MCF 10A (cell line): ENCODE measurements at regions not wholly inside any gene's neighbourhood (a gene's known extent, or its start where the extent isn't known, plus 50 kb on each side); places are given as distances from the start of the nearest gene placed in this dataset.

ENCODE experiments used
- BruUV-seq: library from RNA; stranded (reverse); fragments of 400-500 nt; replicated peaks from 2 replicates; lab custom pipeline; 2021; lab: Mats Ljungman, UMichigan
- CTCF ChIA-PET: fragments of 300-600 bp; sonication (Branson Sonifier 250); formaldehyde crosslinking; extraction: SDS; loops from one replicate; lab custom pipeline; 2021; ENCODE audit warnings: antibody characterized with exemption, inconsistent platforms; lab: Yijun Ruan, JAX
- POLR2A ChIA-PET: fragments of 300-600, 350-650 bp; sonication (Branson Sonifier 250); formaldehyde crosslinking; extraction: SDS; loops from one replicate; lab custom pipeline; 2020; ENCODE audit warnings: antibody characterized with exemption, inconsistent platforms; lab: Yijun Ruan, JAX
- DNase-seq: peaks from one replicate; pipeline ENCODE4 v3.0.0-alpha.2; 2018; ENCODE audit not compliant: unreplicated experiment
- H3K27ac Mint-ChIP-seq: one replicate; pipeline ENCODE4 v1.8.0; 2022; ENCODE audit warnings: mild to moderate bottlenecking, low read depth, mixed read lengths; ENCODE audit not compliant: unreplicated experiment
- H3K27me3 Mint-ChIP-seq: one replicate; pipeline ENCODE4 v1.8.0; 2022; ENCODE audit warnings: mixed read lengths; ENCODE audit not compliant: insufficient read depth, unreplicated experiment
- H3K36me3 Mint-ChIP-seq: one replicate; pipeline ENCODE4 v1.8.0; 2022; ENCODE audit warnings: mild to moderate bottlenecking, moderate library complexity, mixed read lengths; ENCODE audit not compliant: insufficient read depth, unreplicated experiment
- H3K4me1 Mint-ChIP-seq: one replicate; pipeline ENCODE4 v1.8.0; 2022; ENCODE audit warnings: mixed read lengths; ENCODE audit not compliant: insufficient read depth, unreplicated experiment
- H3K4me3 Mint-ChIP-seq: one replicate; pipeline ENCODE4 v1.8.0; 2022; ENCODE audit warnings: mild to moderate bottlenecking, moderate library complexity, mixed read lengths; ENCODE audit not compliant: unreplicated experiment
- H3K9me3 Mint-ChIP-seq: one replicate; pipeline ENCODE4 v1.8.0; 2022; ENCODE audit warnings: mixed read lengths; ENCODE audit not compliant: unreplicated experiment
- intact Hi-C: fragments of 100-400 bp; cut with micrococcal nuclease; formaldehyde crosslinking; loops from 2 replicates; pipeline ENCODE4 v1.14.1; 2022
- TF ChIP-seq, protein P1 (sequence below): fragments of 200-600 bp; IDR thresholded peaks from one replicate; pipeline ENCODE4 v1.8.0; 2022; ENCODE audit warnings: antibody characterized with exemption, mild to moderate bottlenecking; ENCODE audit not compliant: unreplicated experiment

DNA sequence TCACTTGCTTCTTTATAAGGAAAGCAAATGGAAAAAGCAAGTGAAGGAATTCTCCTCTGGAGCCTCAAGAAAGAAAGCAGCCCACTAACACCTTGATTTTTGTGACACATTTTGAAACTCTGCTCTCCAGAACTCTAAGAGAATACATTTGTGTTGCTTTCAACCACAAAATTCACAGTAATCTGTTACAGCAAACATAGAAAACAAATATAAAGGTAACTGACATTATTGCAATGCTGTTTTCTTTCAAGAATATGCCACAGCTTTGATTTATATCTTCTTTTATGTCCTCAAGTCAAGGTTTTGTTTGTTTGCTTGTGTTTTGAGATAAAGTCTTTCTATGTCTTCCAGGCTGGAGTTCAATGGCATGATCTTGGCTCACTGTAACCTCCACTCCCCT, 103.1 kb upstream of the FIGN start:
- no TSS peak for BruUV-seq
- intact Hi-C loops: no loop called here
- CTCF ChIA-PET: no interaction called here

DNA sequence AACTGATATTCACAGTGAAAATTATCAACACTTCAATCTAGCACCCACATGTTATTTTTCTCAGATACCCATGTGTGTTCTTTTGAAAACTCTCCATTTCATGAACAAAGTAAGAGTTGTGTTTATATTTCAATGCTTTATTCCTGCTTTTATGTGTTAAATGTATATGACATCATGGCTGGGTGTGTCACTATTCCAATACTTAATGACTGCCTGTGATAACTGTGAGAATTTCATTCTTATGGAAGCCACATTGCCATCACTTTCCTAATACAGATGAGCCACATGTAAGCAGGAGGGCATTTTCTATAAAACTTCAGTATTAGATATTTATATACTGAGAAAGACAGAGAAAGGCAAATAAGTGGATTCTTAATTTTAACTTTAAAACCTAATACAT, 100.4 kb upstream of the FIGN start:
- H3K4me1 Mint-ChIP-seq: no peaks in the 10 kb centered on the region
- intact Hi-C loops: no loop called here
- CTCF ChIA-PET: no interaction called here
- TF ChIP-seq, protein P1, sequence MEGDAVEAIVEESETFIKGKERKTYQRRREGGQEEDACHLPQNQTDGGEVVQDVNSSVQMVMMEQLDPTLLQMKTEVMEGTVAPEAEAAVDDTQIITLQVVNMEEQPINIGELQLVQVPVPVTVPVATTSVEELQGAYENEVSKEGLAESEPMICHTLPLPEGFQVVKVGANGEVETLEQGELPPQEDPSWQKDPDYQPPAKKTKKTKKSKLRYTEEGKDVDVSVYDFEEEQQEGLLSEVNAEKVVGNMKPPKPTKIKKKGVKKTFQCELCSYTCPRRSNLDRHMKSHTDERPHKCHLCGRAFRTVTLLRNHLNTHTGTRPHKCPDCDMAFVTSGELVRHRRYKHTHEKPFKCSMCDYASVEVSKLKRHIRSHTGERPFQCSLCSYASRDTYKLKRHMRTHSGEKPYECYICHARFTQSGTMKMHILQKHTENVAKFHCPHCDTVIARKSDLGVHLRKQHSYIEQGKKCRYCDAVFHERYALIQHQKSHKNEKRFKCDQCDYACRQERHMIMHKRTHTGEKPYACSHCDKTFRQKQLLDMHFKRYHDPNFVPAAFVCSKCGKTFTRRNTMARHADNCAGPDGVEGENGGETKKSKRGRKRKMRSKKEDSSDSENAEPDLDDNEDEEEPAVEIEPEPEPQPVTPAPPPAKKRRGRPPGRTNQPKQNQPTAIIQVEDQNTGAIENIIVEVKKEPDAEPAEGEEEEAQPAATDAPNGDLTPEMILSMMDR: no peak
- POLR2A ChIA-PET: no interaction called here
- H3K27ac Mint-ChIP-seq: no peak overlapping the region
- H3K9me3 Mint-ChIP-seq: peaks cover 1% of the 10 kb centered on the region
- H3K36me3 Mint-ChIP-seq: no peaks in the 10 kb centered on the region
- H3K27me3 Mint-ChIP-seq: no peaks in the 10 kb centered on the region
- DNase-seq: no peak
- no TSS peak for BruUV-seq
- H3K4me3 Mint-ChIP-seq: no peak overlapping the region

More for the DNA sequence above, 103.1 kb upstream of the FIGN start:
- Mint-ChIP-seq H3K36me3 (no peaks in the 10 kb centered on the region), H3K27ac (no peak overlapping the region), H3K27me3 (no peaks in the 10 kb centered on the region), H3K4me3 (no peak overlapping the region), H3K4me1 (no peaks in the 10 kb centered on the region), H3K9me3 (peaks cover 7% of the 10 kb centered on the region)
- TF ChIP-seq, protein P1: no peak
- DNase-seq: no peak
- POLR2A ChIA-PET: no interaction called here

DNA sequence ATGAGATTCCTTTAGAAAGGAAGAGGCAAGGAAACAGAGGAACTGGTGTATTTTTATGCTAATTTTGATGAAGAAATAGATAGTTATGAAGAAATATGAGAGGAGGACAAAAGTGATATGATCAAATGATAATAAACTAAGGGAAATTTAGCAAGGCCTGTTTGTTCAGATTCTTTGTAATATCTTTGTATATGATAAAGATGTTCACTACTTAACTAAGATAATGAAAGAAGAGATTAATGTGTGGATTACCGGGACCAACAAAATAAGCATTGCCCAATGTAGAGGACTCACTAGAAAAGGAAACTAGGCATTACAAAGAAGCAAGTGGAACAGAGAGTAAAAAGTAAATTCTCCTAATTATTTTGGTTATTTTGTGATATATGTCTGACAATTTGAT, 99.0 kb upstream of the FIGN start:
- no peak overlapping the region for H3K27ac Mint-ChIP-seq
- H3K36me3 Mint-ChIP-seq: no peaks in the 10 kb centered on the region
- no peaks in the 10 kb centered on the region for H3K27me3 Mint-ChIP-seq
- TF ChIP-seq, protein P1: no peak
- H3K4me3 Mint-ChIP-seq: no peak overlapping the region
- DNase-seq: no peak
- BruUV-seq: no TSS peak
- intact Hi-C loops: no loop called here
- H3K9me3 Mint-ChIP-seq: no peaks in the 10 kb centered on the region
- ChIA-PET CTCF (interaction anchor here (1.0 kb wide), 1 partner anchor 116 kb away, joined by 3 read pairs; no protein-coding TSS in a partner anchor), POLR2A (no interaction called here)
- H3K4me1 Mint-ChIP-seq: no peaks in the 10 kb centered on the region

DNA sequence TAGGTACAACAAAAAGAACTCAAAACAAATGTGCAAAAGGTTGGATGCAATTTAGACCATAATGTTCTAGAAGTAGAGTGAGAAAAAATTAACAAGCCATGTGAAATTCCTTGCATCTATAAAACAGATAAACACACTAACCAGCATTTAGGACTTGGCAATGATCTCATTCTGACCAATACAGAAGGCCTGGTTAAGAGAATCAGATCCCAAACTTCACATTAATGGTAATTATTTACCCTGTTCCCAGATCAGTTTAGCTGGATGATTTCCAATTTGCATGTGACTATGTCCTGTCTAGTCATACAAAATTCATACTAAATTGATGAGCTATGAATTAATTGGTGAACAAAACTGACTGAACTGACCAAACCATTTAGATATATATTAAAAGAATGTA, 98.4 kb upstream of the FIGN start:
- Mint-ChIP-seq H3K27me3 (no peaks in the 10 kb centered on the region), H3K4me3 (no peak overlapping the region), H3K27ac (no peak overlapping the region), H3K36me3 (no peaks in the 10 kb centered on the region), H3K9me3 (no peaks in the 10 kb centered on the region), H3K4me1 (no peaks in the 10 kb centered on the region)
- intact Hi-C loops: no loop called here
- no TSS peak for BruUV-seq
- ChIA-PET POLR2A (no interaction called here), CTCF (interaction anchor here (0.6 to 1.0 kb wide), 2 partner anchors 116 to 705 kb away, joined by 3 read pairs; no protein-coding TSS in a partner anchor)
- TF ChIP-seq, protein P1: no peak
- no peak for DNase-seq
